SK-N-SH (cell line): ENCODE measurements at regions not wholly inside any gene's neighbourhood (a gene's known extent, or its start where the extent isn't known, plus 50 kb on each side); places are given as distances from the start of the nearest gene placed in this dataset.

Source experiments
- EZH2phosphoT487 ChIP-seq: fragments of 200-600 bp; sonication (generic); IDR thresholded peaks from 2 replicates; pipeline ENCODE4 v1.6.1; 2017; ENCODE audit warnings: low read depth, mixed run types, mild to moderate bottlenecking, antibody characterized with exemption, moderate library complexity, borderline replicate concordance
- SIN3A ChIP-seq: IDR thresholded peaks from 2 replicates; pipeline ENCODE4 v1.6.1; 2012; ENCODE audit warnings: low read depth, mild to moderate bottlenecking, low read length, moderate library complexity, borderline replicate concordance
- SMC3 ChIP-seq: IDR thresholded peaks from 2 replicates; pipeline ENCODE4 v1.6.1; 2012; ENCODE audit warnings: low read depth, low read length, improper control_type of control experiment
- YY1 ChIP-seq: IDR thresholded peaks from 2 replicates; pipeline ENCODE4 v1.4.0; 2012; ENCODE audit warnings: low read depth, mild to moderate bottlenecking
- TF ChIP-seq, protein P1 (sequence below): IDR thresholded peaks from 2 replicates; pipeline ENCODE4 v1.4.0; 2012; ENCODE audit warnings: low read depth, borderline replicate concordance
- TF ChIP-seq, protein P2 (sequence below): fragments of 200-600 bp; sonication (generic); IDR thresholded peaks from 2 replicates; pipeline ENCODE4 v1.6.1; 2017; ENCODE audit warnings: antibody characterized with exemption, mild to moderate bottlenecking, moderate library complexity

- TF ChIP-seq YY1 (no peak), EZH2phosphoT487 (no peak), SIN3A (no peak), SMC3 (no peak)
- TF ChIP-seq, protein P1, sequence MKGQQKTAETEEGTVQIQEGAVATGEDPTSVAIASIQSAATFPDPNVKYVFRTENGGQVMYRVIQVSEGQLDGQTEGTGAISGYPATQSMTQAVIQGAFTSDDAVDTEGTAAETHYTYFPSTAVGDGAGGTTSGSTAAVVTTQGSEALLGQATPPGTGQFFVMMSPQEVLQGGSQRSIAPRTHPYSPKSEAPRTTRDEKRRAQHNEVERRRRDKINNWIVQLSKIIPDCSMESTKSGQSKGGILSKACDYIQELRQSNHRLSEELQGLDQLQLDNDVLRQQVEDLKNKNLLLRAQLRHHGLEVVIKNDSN = no peak
- TF ChIP-seq, protein P2, sequence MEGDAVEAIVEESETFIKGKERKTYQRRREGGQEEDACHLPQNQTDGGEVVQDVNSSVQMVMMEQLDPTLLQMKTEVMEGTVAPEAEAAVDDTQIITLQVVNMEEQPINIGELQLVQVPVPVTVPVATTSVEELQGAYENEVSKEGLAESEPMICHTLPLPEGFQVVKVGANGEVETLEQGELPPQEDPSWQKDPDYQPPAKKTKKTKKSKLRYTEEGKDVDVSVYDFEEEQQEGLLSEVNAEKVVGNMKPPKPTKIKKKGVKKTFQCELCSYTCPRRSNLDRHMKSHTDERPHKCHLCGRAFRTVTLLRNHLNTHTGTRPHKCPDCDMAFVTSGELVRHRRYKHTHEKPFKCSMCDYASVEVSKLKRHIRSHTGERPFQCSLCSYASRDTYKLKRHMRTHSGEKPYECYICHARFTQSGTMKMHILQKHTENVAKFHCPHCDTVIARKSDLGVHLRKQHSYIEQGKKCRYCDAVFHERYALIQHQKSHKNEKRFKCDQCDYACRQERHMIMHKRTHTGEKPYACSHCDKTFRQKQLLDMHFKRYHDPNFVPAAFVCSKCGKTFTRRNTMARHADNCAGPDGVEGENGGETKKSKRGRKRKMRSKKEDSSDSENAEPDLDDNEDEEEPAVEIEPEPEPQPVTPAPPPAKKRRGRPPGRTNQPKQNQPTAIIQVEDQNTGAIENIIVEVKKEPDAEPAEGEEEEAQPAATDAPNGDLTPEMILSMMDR = no peak
These were observed 335.9 kb upstream of the ISL1 start for GRCh38 chr5:51047369-51047768.
